NT2/D1 (cell line): ENCODE measurements at regions not wholly inside any gene's neighbourhood (a gene's known extent, or its start where the extent isn't known, plus 50 kb on each side); places are given as distances from the start of the nearest gene placed in this dataset.

Experiments used
- YY1 ChIP-seq: IDR thresholded peaks from 2 replicates; pipeline ENCODE4 v1.6.1; 2011; ENCODE audit not compliant: insufficient read length, insufficient read depth
- ZNF274 ChIP-seq: IDR thresholded peaks from 2 replicates; pipeline ENCODE4 v1.6.1; 2011; ENCODE audit warnings: mild to moderate bottlenecking, low read depth, low read length

GRCh38 chr6:167410462-167410861 is 85.6 kb downstream of the TTLL2 start:
- TF ChIP-seq YY1 (no peak), ZNF274 (no peak)
